Prostate gland (tissue), 2 donors: ENCODE measurements at regions not wholly inside any gene's neighbourhood (a gene's known extent, or its start where the extent isn't known, plus 50 kb on each side); places are given as distances from the start of the nearest gene placed in this dataset.
"Not testable (repeated sequence)": the region's sequence is repeated elsewhere in the genome, so short reads cannot be mapped to it uniquely, and the experiment has no call there.

Source experiments
- DNase-seq: peaks from one replicate; pipeline ENCODE4 v3.0.0-alpha.2; 2019; ENCODE audit warnings: low spot score
- H3K27ac ChIP-seq, 2 donors: fragments of 200-600 bp; sonication (generic); 2 replicates each; pipeline ENCODE4 v1.5.1; 2017 to 2019
- H3K27me3 ChIP-seq: fragments of 200-600 bp; sonication (generic); replicated peaks from 2 replicates; pipeline ENCODE4 v1.5.1; 2019; ENCODE audit not compliant: insufficient read depth
- H3K36me3 ChIP-seq, 2 donors: fragments of 200-600 bp; sonication (generic); 1 replicate in 1 of 2; 2 replicates in 1 of 2; pipeline versions ENCODE4 v1.5.1 to v1.8.1; 2017 to 2019
- H3K4me1 ChIP-seq: fragments of 200-600 bp; sonication (generic); replicated peaks from 2 replicates; pipeline ENCODE4 v1.5.1; 2019
- H3K4me3 ChIP-seq, 2 donors: fragments of 200-600 bp; sonication (generic); 2 replicates each; pipeline ENCODE4 v1.5.1; 2017 to 2019
- H3K9me3 ChIP-seq: fragments of 200-600 bp; sonication (generic); 2 replicates; pipeline ENCODE4 v1.5.1; 2017
- CTCF ChIP-seq, 4 experiments: fragments of 200-600 bp in 2 of 4; fragments of 450-650 bp in 2 of 4; sonication (generic) in 2 of 4; IDR thresholded peaks; 1 replicate in 3 of 4; 2 replicates in 1 of 4; pipeline ENCODE4 v1.5.1; 2016 to 2019; ENCODE audit warnings: antibody characterized with exemption in 4 of 4, mild to moderate bottlenecking in 2 of 4, moderate library complexity in 2 of 4
- POLR2A ChIP-seq: fragments of 450-650 bp; IDR thresholded peaks from one replicate; pipeline ENCODE4 v1.6.1; 2016; ENCODE audit warnings: antibody characterized with exemption, mild to moderate bottlenecking
- POLR2AphosphoS5 ChIP-seq: sonication (generic); formaldehyde crosslinking; IDR thresholded peaks from one replicate; pipeline ENCODE4 v1.6.1; 2017; ENCODE audit warnings: antibody characterized with exemption
- WGBS: methylation state at CpG from one replicate; pipeline ENCODE4 v1.1.5; 2018; 5-methylcytosine and 5-hydroxymethylcytosine counted together
- intact Hi-C: fragments of 100-400 bp; cut with DNase I; formaldehyde crosslinking; loops from one replicate; pipeline ENCODE4 v1.14.2; 2022

DNA sequence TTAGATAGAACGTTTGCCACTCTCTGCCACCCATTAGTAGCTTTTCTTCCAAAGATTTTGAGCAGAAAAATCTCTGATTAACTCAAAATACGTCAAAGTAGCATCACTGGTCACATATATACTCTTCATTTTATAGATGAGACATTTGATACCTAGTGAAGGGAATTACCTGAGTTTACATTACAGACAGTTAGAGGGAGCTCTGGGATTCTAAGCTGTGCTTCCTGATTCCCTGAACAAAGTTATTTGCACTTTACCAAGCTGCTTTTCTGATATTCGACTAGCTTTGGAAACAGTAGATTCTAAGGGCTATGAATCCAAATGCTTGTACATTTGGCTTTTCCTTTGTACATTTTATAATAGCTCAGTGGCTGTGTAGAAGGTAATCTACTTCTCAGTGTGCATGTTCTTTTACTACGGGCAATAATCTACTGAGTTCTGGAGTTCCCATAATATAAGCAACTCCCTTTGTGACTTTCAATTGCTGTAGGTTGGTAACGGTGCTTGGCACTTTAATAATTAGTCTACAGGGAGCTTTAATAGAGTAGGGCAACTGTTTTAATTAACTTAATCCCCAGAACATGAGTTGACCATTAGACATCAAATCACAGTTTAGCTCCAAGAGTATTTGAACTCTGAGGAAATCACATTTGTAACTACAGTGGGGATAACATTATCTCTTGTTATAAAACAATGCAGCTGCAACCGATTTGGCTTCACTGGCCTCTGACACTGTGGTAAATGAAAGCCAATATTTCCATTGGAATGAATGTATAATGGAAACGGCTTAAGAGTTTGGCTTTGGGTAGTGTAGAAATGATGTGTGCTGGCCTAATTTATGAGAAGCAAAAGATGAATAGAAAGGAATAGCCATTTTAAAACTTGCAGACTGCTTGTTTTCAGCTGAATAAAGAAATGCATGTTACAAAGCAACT, 1602.4 kb downstream of the STIM2 start:
- Histone ChIP-seq H3K4me1 (no peaks in the 10 kb centered on the region), H3K4me3 (no peak overlapping the region), H3K36me3 (no peaks in the 10 kb centered on the region), H3K27me3 (no peaks in the 10 kb centered on the region), H3K27ac (no peak overlapping the region), H3K9me3 (no peaks in the 10 kb centered on the region)
- 46% methylated on average over 7 of the region's 7 CpGs for WGBS
- DNase-seq = no peak
- intact Hi-C loops = no loop called here
- TF ChIP-seq POLR2AphosphoS5 = no peak
- TF ChIP-seq POLR2A = no peak
- no peak for TF ChIP-seq CTCF (IDR thresholded peaks at IDR 0.05)

GRCh38 chr4:28464823-28465222, 1604.2 kb downstream of the STIM2 start:
- no peak overlapping the region for H3K4me3 ChIP-seq
- H3K27ac ChIP-seq = no peak overlapping the region
- DNase-seq = no peak
- 82% methylated on average over 1 of the region's 1 CpG for whole genome bisulfite sequencing
- no peaks in the 10 kb centered on the region for H3K27me3 ChIP-seq
- H3K36me3 ChIP-seq = no peaks in the 10 kb centered on the region
- TF ChIP-seq CTCF (IDR thresholded peaks at IDR 0.05) (no peak), POLR2AphosphoS5 (no peak), POLR2A (no peak)
- intact Hi-C loops = no loop called here
- H3K4me1 ChIP-seq = no peaks in the 10 kb centered on the region
- H3K9me3 ChIP-seq = no peaks in the 10 kb centered on the region

- DNase-seq, intact Hi-C loops, H3K27me3 ChIP-seq: not testable (repeated sequence)
Measured at GRCh38 chr4:28466886-28467285, 1606.2 kb downstream of the STIM2 start.

GRCh38 chr4:28469387-28469786, 1608.7 kb downstream of the STIM2 start:
- no peak for DNase-seq
- Histone ChIP-seq H3K9me3 (no peaks in the 10 kb centered on the region), H3K4me1 (no peaks in the 10 kb centered on the region), H3K27me3 (no peaks in the 10 kb centered on the region), H3K36me3 (no peaks in the 10 kb centered on the region), H3K4me3 (no peak overlapping the region), H3K27ac (no peak overlapping the region)
- intact Hi-C loops = no loop called here
- 91% methylated on average over 1 of the region's 1 CpG for WGBS
- TF ChIP-seq POLR2AphosphoS5 = no peak
- no peak for TF ChIP-seq CTCF (IDR thresholded peaks at IDR 0.05)

More at GRCh38 chr4:28466886-28467285, 1606.2 kb downstream of the STIM2 start:
- H3K9me3 ChIP-seq, H3K27ac ChIP-seq, H3K4me1 ChIP-seq, H3K36me3 ChIP-seq, H3K4me3 ChIP-seq: not testable (repeated sequence)
- WGBS = 94% methylated on average over 24 of the region's 24 CpGs

GRCh38 chr4:28469886-28470285, 1609.2 kb downstream of the STIM2 start:
- 56% methylated on average over 2 of the region's 2 CpGs for WGBS
- no peaks in the 10 kb centered on the region for H3K9me3 ChIP-seq
- TF ChIP-seq POLR2AphosphoS5 = no peak
- no peak for TF ChIP-seq CTCF (IDR thresholded peaks at IDR 0.05)
- TF ChIP-seq POLR2A = no peak
- H3K36me3 ChIP-seq = no peaks in the 10 kb centered on the region
- H3K4me1 ChIP-seq = no peaks in the 10 kb centered on the region
- no peak overlapping the region for H3K27ac ChIP-seq
- intact Hi-C loops = no loop called here
- DNase-seq = no peak
- H3K27me3 ChIP-seq = no peaks in the 10 kb centered on the region
- no peak overlapping the region for H3K4me3 ChIP-seq
